Activated CD4-positive, alpha-beta memory T cell treated with anti-CD3 and anti-CD28 coated beads, Interleukin-2, amount 10 ng/mL, durations not matched to agents 7 days and 5 days (primary cell): ENCODE measurements at regions not wholly inside any gene's neighbourhood (a gene's known extent, or its start where the extent isn't known, plus 50 kb on each side); places are given as distances from the start of the nearest gene placed in this dataset.
"Not testable (repeated sequence)": the region's sequence is repeated elsewhere in the genome, so short reads cannot be mapped to it uniquely, and the experiment has no call there.

Source experiments
- CTCF ChIA-PET: fragments of 350-600 bp; sonication (Branson Sonifier 250); formaldehyde crosslinking; loops from one replicate; lab custom pipeline; 2021; ENCODE audit warnings: antibody characterized with exemption, inconsistent platforms; lab: Charles Lee
- POLR2A ChIA-PET: fragments of 350-600 bp; sonication (Branson Sonifier 250); formaldehyde crosslinking; loops from one replicate; lab custom pipeline; 2021; ENCODE audit warnings: antibody characterized with exemption; lab: Charles Lee
- DNase-seq: peaks from one replicate; pipeline ENCODE4 v3.0.0-alpha.2; 2020
- H3K27ac Mint-ChIP-seq: one replicate; pipeline ENCODE4 v1.8.0; 2021; ENCODE audit warnings: mild to moderate bottlenecking, mixed read lengths
- H3K27me3 Mint-ChIP-seq: one replicate; pipeline ENCODE4 v1.8.0; 2021; ENCODE audit warnings: mixed read lengths
- H3K36me3 Mint-ChIP-seq: one replicate; pipeline ENCODE4 v1.8.0; 2021; ENCODE audit warnings: low read depth, mixed read lengths
- H3K4me1 Mint-ChIP-seq: one replicate; pipeline ENCODE4 v1.8.0; 2021; ENCODE audit warnings: mixed read lengths
- H3K4me3 Mint-ChIP-seq: one replicate; pipeline ENCODE4 v1.8.0; 2021; ENCODE audit warnings: mild to moderate bottlenecking, mixed read lengths
- H3K9me3 Mint-ChIP-seq: one replicate; pipeline ENCODE4 v1.8.0; 2021; ENCODE audit warnings: mixed read lengths

- ChIA-PET CTCF (no interaction called here), POLR2A (no interaction called here)
- no peak for DNase-seq
- Mint-ChIP-seq H3K4me1 (no peaks in the 10 kb centered on the region), H3K27ac (no peak overlapping the region), H3K4me3 (no peak overlapping the region), H3K27me3 (peaks cover 29% of the 10 kb centered on the region), H3K9me3 (no peaks in the 10 kb centered on the region), H3K36me3 (no peaks in the 10 kb centered on the region)
Observed at GRCh38 chr10:114748241-114748640, 73.3 kb upstream of the FHIP2A start.

DNA sequence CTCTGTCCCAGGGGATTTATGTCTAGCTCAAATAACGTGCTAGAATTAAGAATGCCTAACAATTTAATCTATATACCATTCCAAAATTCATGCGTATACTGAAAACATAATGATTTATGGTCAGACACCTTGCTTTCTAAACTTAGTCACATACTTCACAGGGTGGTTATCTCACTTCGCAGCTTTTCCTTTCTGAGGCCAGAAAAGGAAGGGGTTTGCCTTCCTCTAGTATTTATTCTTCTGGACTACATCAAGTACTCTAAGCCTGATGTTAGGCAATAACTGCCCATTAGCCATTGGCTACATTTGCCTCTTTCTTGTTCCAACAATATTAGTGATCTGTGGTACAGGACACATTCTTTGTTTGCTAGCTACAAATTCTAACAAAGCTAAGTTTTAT, 72.6 kb upstream of the FHIP2A start:
- Mint-ChIP-seq H3K9me3 (no peaks in the 10 kb centered on the region), H3K4me3 (no peak overlapping the region), H3K27me3 (peaks cover 27% of the 10 kb centered on the region), H3K4me1 (no peaks in the 10 kb centered on the region), H3K27ac (no peak overlapping the region), H3K36me3 (no peaks in the 10 kb centered on the region)
- ChIA-PET CTCF (no interaction called here), POLR2A (no interaction called here)
- no peak for DNase-seq

- Mint-ChIP-seq H3K36me3 (no peaks in the 10 kb centered on the region), H3K27ac (no peak overlapping the region), H3K27me3 (peaks cover 32% of the 10 kb centered on the region), H3K4me3 (no peak overlapping the region), H3K4me1 (no peaks in the 10 kb centered on the region), H3K9me3 (no peaks in the 10 kb centered on the region)
- no peak for DNase-seq
- ChIA-PET CTCF (no interaction called here), POLR2A (no interaction called here)
Observed at GRCh38 chr10:114749510-114749909, 72.1 kb upstream of the FHIP2A start.

GRCh38 chr10:114751856-114752255, 69.7 kb upstream of the FHIP2A start:
- H3K36me3 Mint-ChIP-seq = no peaks in the 10 kb centered on the region
- no peak overlapping the region for H3K4me3 Mint-ChIP-seq
- no peaks in the 10 kb centered on the region for H3K4me1 Mint-ChIP-seq
- DNase-seq = no peak
- H3K9me3 Mint-ChIP-seq = no peaks in the 10 kb centered on the region
- H3K27me3 Mint-ChIP-seq = peaks cover 27% of the 10 kb centered on the region
- POLR2A ChIA-PET = no interaction called here
- CTCF ChIA-PET = no interaction called here
- no peak overlapping the region for H3K27ac Mint-ChIP-seq

- H3K27ac Mint-ChIP-seq, DNase-seq, H3K4me3 Mint-ChIP-seq, H3K4me1 Mint-ChIP-seq, H3K9me3 Mint-ChIP-seq, H3K36me3 Mint-ChIP-seq, POLR2A ChIA-PET, CTCF ChIA-PET: not testable (repeated sequence)
- H3K27me3 Mint-ChIP-seq = peaks cover 23% of the 10 kb centered on the region
Observed at GRCh38 chr10:114752570-114752969, 69.0 kb upstream of the FHIP2A start.

- peaks cover 23% of the 10 kb centered on the region for H3K27me3 Mint-ChIP-seq
Observed at GRCh38 chr10:114753126-114753525, 68.5 kb upstream of the FHIP2A start.

DNA sequence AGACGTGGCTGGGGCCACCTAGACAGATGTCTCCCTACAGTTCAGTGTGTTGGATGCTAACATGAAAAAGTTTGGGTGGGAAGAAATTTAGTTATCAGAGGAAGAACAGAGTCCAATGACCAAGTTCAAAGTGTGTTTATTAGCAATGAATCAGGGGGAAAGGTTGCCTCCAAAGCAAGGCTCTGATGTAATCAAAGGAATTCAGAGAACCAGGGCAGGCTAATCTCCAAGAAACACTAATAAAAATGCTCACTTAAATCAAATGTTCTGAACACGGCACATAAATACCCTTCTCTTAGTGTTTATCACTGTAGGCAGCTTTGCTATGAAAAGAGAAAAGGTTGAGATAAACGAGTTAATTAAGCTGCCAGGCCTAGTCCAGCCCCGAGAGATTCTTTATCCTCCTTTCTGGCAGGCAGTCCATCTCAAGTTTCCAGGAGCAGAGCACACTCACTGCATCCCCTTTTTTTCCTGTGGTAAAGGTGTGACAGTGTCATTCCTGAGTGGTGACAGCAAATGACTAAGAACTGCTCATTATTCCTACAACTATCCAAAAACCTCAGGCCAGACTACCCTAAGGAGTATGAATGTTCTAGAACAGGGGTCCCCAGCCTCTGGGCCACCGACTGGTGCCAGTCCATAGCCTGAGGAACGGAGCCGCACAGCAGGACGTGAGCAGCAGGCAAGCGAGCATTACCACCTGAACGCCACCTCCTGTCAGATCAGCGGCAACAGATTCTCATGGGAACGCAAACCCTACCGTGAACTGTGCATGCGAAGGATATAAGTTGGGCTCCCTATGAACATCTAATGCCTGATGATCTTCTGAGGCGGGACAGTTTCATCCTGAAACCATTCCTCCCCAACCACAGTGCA, 66.9 kb upstream of the FHIP2A start:
- no peak for DNase-seq
- ChIA-PET CTCF (no interaction called here), POLR2A (no interaction called here)
- no peak overlapping the region for H3K4me3 Mint-ChIP-seq
- H3K27me3 Mint-ChIP-seq = peaks cover 20% of the 10 kb centered on the region
- no peaks in the 10 kb centered on the region for H3K4me1 Mint-ChIP-seq
- no peak overlapping the region for H3K27ac Mint-ChIP-seq
- H3K9me3 Mint-ChIP-seq = no peaks in the 10 kb centered on the region
- no peaks in the 10 kb centered on the region for H3K36me3 Mint-ChIP-seq

More at GRCh38 chr10:114753126-114753525, 68.5 kb upstream of the FHIP2A start:
- ChIA-PET POLR2A (no interaction called here), CTCF (no interaction called here)
- H3K9me3 Mint-ChIP-seq = no peaks in the 10 kb centered on the region
- no peaks in the 10 kb centered on the region for H3K36me3 Mint-ChIP-seq
- H3K4me1 Mint-ChIP-seq = no peaks in the 10 kb centered on the region
- DNase-seq = no peak
- H3K27ac Mint-ChIP-seq = no peak overlapping the region
- no peak overlapping the region for H3K4me3 Mint-ChIP-seq

- ChIA-PET CTCF (no interaction called here), POLR2A (no interaction called here)
- no peaks in the 10 kb centered on the region for H3K4me1 Mint-ChIP-seq
- H3K4me3 Mint-ChIP-seq = no peak overlapping the region
- DNase-seq = no peak
- H3K36me3 Mint-ChIP-seq = no peaks in the 10 kb centered on the region
- H3K27me3 Mint-ChIP-seq = peaks cover 20% of the 10 kb centered on the region
- H3K27ac Mint-ChIP-seq = no peak overlapping the region
- H3K9me3 Mint-ChIP-seq = no peaks in the 10 kb centered on the region
Observed at GRCh38 chr10:114755537-114755936, 66.0 kb upstream of the FHIP2A start.

GRCh38 chr10:114758331-114758730, 63.2 kb upstream of the FHIP2A start:
- Mint-ChIP-seq H3K9me3 (no peaks in the 10 kb centered on the region), H3K36me3 (no peaks in the 10 kb centered on the region), H3K4me1 (no peaks in the 10 kb centered on the region), H3K27me3 (peaks cover 27% of the 10 kb centered on the region), H3K4me3 (no peak overlapping the region), H3K27ac (no peak overlapping the region)
- POLR2A ChIA-PET = no interaction called here
- CTCF ChIA-PET = no interaction called here
- no peak for DNase-seq

GRCh38 chr10:114761205-114762193, 60.1 kb upstream of the FHIP2A start:
- ChIA-PET POLR2A (no interaction called here), CTCF (no interaction called here)
- DNase-seq = no peak
- Mint-ChIP-seq H3K9me3 (no peaks in the 10 kb centered on the region), H3K4me3 (no peak overlapping the region), H3K27me3 (peaks cover 37% of the 10 kb centered on the region), H3K27ac (no peak overlapping the region), H3K36me3 (no peaks in the 10 kb centered on the region), H3K4me1 (no peaks in the 10 kb centered on the region)

- ChIA-PET CTCF (no interaction called here), POLR2A (no interaction called here)
- Mint-ChIP-seq H3K4me1 (peaks cover 8% of the 10 kb centered on the region), H3K27ac (no peak overlapping the region), H3K27me3 (peaks cover 45% of the 10 kb centered on the region), H3K9me3 (no peaks in the 10 kb centered on the region), H3K4me3 (no peak overlapping the region), H3K36me3 (no peaks in the 10 kb centered on the region)
- DNase-seq = no peak
Observed at GRCh38 chr10:114762811-114763210, 58.8 kb upstream of the FHIP2A start.

DNA sequence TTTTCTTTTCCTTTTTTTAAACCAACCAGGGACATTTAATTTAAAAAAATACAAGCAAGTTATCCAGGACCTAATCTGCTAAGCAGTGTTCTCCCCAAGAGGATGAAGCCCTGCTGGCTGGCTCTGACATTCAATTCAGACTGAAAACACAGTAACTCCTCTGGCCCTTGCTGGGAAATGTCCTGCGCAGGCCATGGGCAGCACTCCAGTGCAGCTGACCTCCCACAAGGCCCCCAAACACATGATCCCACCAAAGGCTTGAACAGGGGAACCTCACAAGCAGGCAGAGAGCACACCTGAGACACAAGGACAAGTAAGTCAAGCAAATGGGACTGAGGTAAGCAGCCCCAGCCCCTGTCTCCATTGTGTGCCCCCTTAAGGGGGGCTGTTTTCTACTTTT, 56.9 kb upstream of the FHIP2A start:
- no peak overlapping the region for H3K27ac Mint-ChIP-seq
- H3K27me3 Mint-ChIP-seq = peaks cover 54% of the 10 kb centered on the region
- ChIA-PET POLR2A (no interaction called here), CTCF (no interaction called here)
- no peak for DNase-seq
- H3K4me1 Mint-ChIP-seq = peaks cover 12% of the 10 kb centered on the region
- H3K36me3 Mint-ChIP-seq = no peaks in the 10 kb centered on the region
- H3K9me3 Mint-ChIP-seq = no peaks in the 10 kb centered on the region
- H3K4me3 Mint-ChIP-seq = no peak overlapping the region

DNA sequence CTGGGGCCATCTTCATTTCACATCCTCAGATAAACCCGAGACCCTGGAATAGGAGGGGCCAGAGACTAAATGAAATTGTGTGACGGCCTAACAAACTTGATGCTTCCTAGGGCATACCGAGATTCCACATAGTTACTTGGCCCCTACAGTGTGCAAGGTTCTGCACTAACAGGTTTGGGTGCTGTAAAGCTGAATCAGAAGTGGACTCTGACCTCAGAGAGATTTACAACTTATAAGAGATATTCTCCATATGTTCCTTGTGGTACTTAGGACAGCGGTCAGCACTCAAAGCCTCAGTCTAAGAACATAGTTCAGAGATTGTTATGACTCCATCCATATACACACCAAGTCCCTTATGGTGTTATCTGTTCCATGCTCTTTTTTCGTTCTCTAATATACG, 55.1 kb upstream of the FHIP2A start:
- ChIA-PET CTCF (no interaction called here), POLR2A (no interaction called here)
- H3K36me3 Mint-ChIP-seq = no peaks in the 10 kb centered on the region
- peaks cover 48% of the 10 kb centered on the region for H3K27me3 Mint-ChIP-seq
- peak overlapping the region; percentile 25 for H3K4me3 Mint-ChIP-seq
- no peak for DNase-seq
- no peaks in the 10 kb centered on the region for H3K9me3 Mint-ChIP-seq
- H3K4me1 Mint-ChIP-seq = peaks cover 16% of the 10 kb centered on the region
- no peak overlapping the region for H3K27ac Mint-ChIP-seq
